ENCODE measurements at regions not wholly inside any gene's neighbourhood (a gene's known extent, or its start where the extent isn't known, plus 50 kb on each side); places are given as distances from the start of the nearest gene placed in this dataset.

GRCh38 chrX:42597481-42597880 is 180.5 kb downstream of the PPP1R2C start:
- no peak for TF ChIP-seq CTCF (IDR thresholded peaks at IDR 0.05; ENCODE audit: borderline replicate concordance, extremely low read depth, insufficient read depth)
- intact Hi-C loops (cut with DNase I): no loop called here
- H3K36me3 ChIP-seq (ENCODE audit: control insufficient read depth in 2 of 3, insufficient read depth in 3 of 3, low read length in 3 of 3): no peaks in the 10 kb centered on the region
- DNase-seq (no peak), FAIRE-seq (no peak)
- H3K9me3 ChIP-seq (ENCODE audit: control insufficient read depth in 2 of 3, insufficient read depth in 1 of 3, low read length in 3 of 3): no peaks in the 10 kb centered on the region
- no peak overlapping the region for H3K9ac ChIP-seq (ENCODE audit: low read length in 3 of 3)
- no peaks in the 10 kb centered on the region for H3K4me1 ChIP-seq (ENCODE audit: control insufficient read depth in 2 of 3, insufficient read depth in 2 of 3, low read depth in 1 of 3, low read length in 3 of 3)
- H3K27me3 ChIP-seq (ENCODE audit: control insufficient read depth, insufficient read depth, low read length): no peaks in the 10 kb centered on the region
- H3K27ac ChIP-seq (ENCODE audit: low read depth in 2 of 2, low read length in 2 of 2): no peak overlapping the region
- no peak overlapping the region for H3K4me3 ChIP-seq (ENCODE audit: low read length in 3 of 3)

- intact Hi-C loops (cut with DNase I): no loop called here
Observed at GRCh38 chrX:42585842-42586621, 191.9 kb downstream of the PPP1R2C start.

GRCh38 chrX:42577936-42578470 is 200.0 kb downstream of the PPP1R2C start:
- Histone ChIP-seq H3K4me1 (ENCODE audit: control insufficient read depth in 2 of 3, insufficient read depth in 2 of 3, low read depth in 1 of 3, low read length in 3 of 3) (no peaks in the 10 kb centered on the region), H3K27ac (ENCODE audit: low read depth in 2 of 2, low read length in 2 of 2) (no peak overlapping the region), H3K9me3 (ENCODE audit: control insufficient read depth in 2 of 3, insufficient read depth in 1 of 3, low read length in 3 of 3) (no peaks in the 10 kb centered on the region), H3K4me3 (ENCODE audit: low read length in 3 of 3) (no peak overlapping the region), H3K36me3 (ENCODE audit: control insufficient read depth in 2 of 3, insufficient read depth in 3 of 3, low read length in 3 of 3) (no peaks in the 10 kb centered on the region), H3K27me3 (ENCODE audit: control insufficient read depth, insufficient read depth, low read length) (no peaks in the 10 kb centered on the region), H3K9ac (ENCODE audit: low read length in 3 of 3) (no peak overlapping the region)
- TF ChIP-seq CTCF (IDR thresholded peaks at IDR 0.05; ENCODE audit: borderline replicate concordance, extremely low read depth, insufficient read depth): no peak
- FAIRE-seq (no peak), DNase-seq (no peak)
- intact Hi-C loops (cut with DNase I): no loop called here

More at GRCh38 chrX:42585842-42586621, 191.9 kb downstream of the PPP1R2C start:
- Histone ChIP-seq H3K36me3 (ENCODE audit: control insufficient read depth in 2 of 3, insufficient read depth in 3 of 3, low read length in 3 of 3) (no peaks in the 10 kb centered on the region), H3K4me3 (ENCODE audit: low read length in 3 of 3) (no peak overlapping the region), H3K4me1 (ENCODE audit: control insufficient read depth in 2 of 3, insufficient read depth in 2 of 3, low read depth in 1 of 3, low read length in 3 of 3) (no peaks in the 10 kb centered on the region), H3K9me3 (ENCODE audit: control insufficient read depth in 2 of 3, insufficient read depth in 1 of 3, low read length in 3 of 3) (no peaks in the 10 kb centered on the region), H3K27me3 (ENCODE audit: control insufficient read depth, insufficient read depth, low read length) (no peaks in the 10 kb centered on the region), H3K9ac (ENCODE audit: low read length in 3 of 3) (no peak overlapping the region), H3K27ac (ENCODE audit: low read depth in 2 of 2, low read length in 2 of 2) (no peak overlapping the region)
- no peak for TF ChIP-seq CTCF (IDR thresholded peaks at IDR 0.05; ENCODE audit: borderline replicate concordance, extremely low read depth, insufficient read depth)
- FAIRE-seq (peak; percentile 61), DNase-seq (no peak)
